Stomach smooth muscle (tissue), 2 donors: ENCODE measurements at regions not wholly inside any gene's neighbourhood (a gene's known extent, or its start where the extent isn't known, plus 50 kb on each side); places are given as distances from the start of the nearest gene placed in this dataset.
"Not testable (repeated sequence)": the region's sequence is repeated elsewhere in the genome, so short reads cannot be mapped to it uniquely, and the experiment has no call there.

Experiments used
- H3K27ac ChIP-seq: one replicate; pipeline ENCODE4 v1.7.0; 2013; ENCODE audit warnings: mild to moderate bottlenecking, low read length, inconsistent platforms
- H3K27me3 ChIP-seq, 2 donors: one replicate each; pipeline ENCODE4 v1.7.0; 2013; ENCODE audit warnings: low read length in 2 of 2; ENCODE audit not compliant: insufficient read depth in 2 of 2, control insufficient read depth in 1 of 2
- H3K36me3 ChIP-seq, 2 donors: one replicate each; pipeline ENCODE4 v1.7.0; 2013; ENCODE audit warnings: low read length in 2 of 2; ENCODE audit not compliant: control insufficient read depth in 2 of 2, insufficient read depth in 2 of 2
- H3K4me1 ChIP-seq: one replicate; pipeline ENCODE4 v1.7.0; 2013; ENCODE audit warnings: low read length; ENCODE audit not compliant: control insufficient read depth, insufficient read depth
- H3K4me3 ChIP-seq, 2 donors: one replicate each; pipeline ENCODE4 v1.7.0; 2013; ENCODE audit warnings: low read length in 2 of 2
- H3K9ac ChIP-seq, 2 donors: one replicate each; pipeline ENCODE4 v1.7.0; 2013; ENCODE audit warnings: low read length in 2 of 2, mild to moderate bottlenecking in 1 of 2
- H3K9me3 ChIP-seq, 2 donors: one replicate each; pipeline ENCODE4 v1.7.0; 2013; ENCODE audit warnings: low read length in 2 of 2; ENCODE audit not compliant: control insufficient read depth in 2 of 2
- donor health status: healthy.
- donor health status: Pancreatic carcinoma.

GRCh38 chr1:188700116-188700515 is 1777.5 kb downstream of the BRINP3 start:
- no peak overlapping the region for H3K27ac ChIP-seq
- H3K36me3 ChIP-seq, result no peaks in the 10 kb centered on the region
- no peaks in the 10 kb centered on the region for H3K27me3 ChIP-seq
- no peak overlapping the region for H3K4me3 ChIP-seq
- H3K9me3 ChIP-seq, result peaks cover 0 to 3% of the 10 kb centered on the region in 2 donors
- H3K9ac ChIP-seq, result no peak overlapping the region
- H3K4me1 ChIP-seq, result no peaks in the 10 kb centered on the region

GRCh38 chr1:188706742-188707141 is 1770.9 kb downstream of the BRINP3 start:
- no peak overlapping the region for H3K27ac ChIP-seq
- H3K27me3 ChIP-seq, result no peaks in the 10 kb centered on the region
- H3K36me3 ChIP-seq, result no peaks in the 10 kb centered on the region
- H3K4me1 ChIP-seq, result no peaks in the 10 kb centered on the region
- no peak overlapping the region for H3K9ac ChIP-seq
- H3K9me3 ChIP-seq, result peaks cover 0 to 3% of the 10 kb centered on the region in 2 donors
- H3K4me3 ChIP-seq, result no peak overlapping the region

GRCh38 chr1:188708795-188709535 is 1768.7 kb downstream of the BRINP3 start:
- no peak overlapping the region for H3K4me3 ChIP-seq
- H3K9me3 ChIP-seq, result no peaks in the 10 kb centered on the region
- no peak overlapping the region for H3K27ac ChIP-seq
- H3K4me1 ChIP-seq, result no peaks in the 10 kb centered on the region
- H3K9ac ChIP-seq, result no peak overlapping the region
- H3K27me3 ChIP-seq, result no peaks in the 10 kb centered on the region
- H3K36me3 ChIP-seq, result no peaks in the 10 kb centered on the region

GRCh38 chr1:188715566-188715965 is 1762.1 kb downstream of the BRINP3 start:
- Histone ChIP-seq H3K27me3 (no peaks in the 10 kb centered on the region), H3K27ac (no peak overlapping the region), H3K9me3 (no peaks in the 10 kb centered on the region), H3K4me1 (no peaks in the 10 kb centered on the region), H3K36me3 (no peaks in the 10 kb centered on the region), H3K9ac (no peak overlapping the region), H3K4me3 (no peak overlapping the region)

GRCh38 chr1:188719735-188720134 is 1757.9 kb downstream of the BRINP3 start:
- H3K4me3 ChIP-seq, result no peak overlapping the region
- no peak overlapping the region for H3K27ac ChIP-seq
- no peaks in the 10 kb centered on the region for H3K9me3 ChIP-seq
- no peaks in the 10 kb centered on the region for H3K4me1 ChIP-seq
- no peaks in the 10 kb centered on the region for H3K27me3 ChIP-seq
- no peaks in the 10 kb centered on the region for H3K36me3 ChIP-seq
- H3K9ac ChIP-seq, result no peak overlapping the region

- Histone ChIP-seq H3K9me3 (no peaks in the 10 kb centered on the region), H3K27ac (no peak overlapping the region), H3K27me3 (no peaks in the 10 kb centered on the region), H3K4me1 (no peaks in the 10 kb centered on the region), H3K9ac (no peak overlapping the region), H3K36me3 (no peaks in the 10 kb centered on the region), H3K4me3 (no peak overlapping the region)
Observed at GRCh38 chr1:188723332-188724020, 1754.2 kb downstream of the BRINP3 start.

GRCh38 chr1:188729039-188729438 is 1748.6 kb downstream of the BRINP3 start:
- no peak overlapping the region for H3K4me3 ChIP-seq
- H3K27me3 ChIP-seq, result no peaks in the 10 kb centered on the region

GRCh38 chr1:188735567-188735966 is 1742.1 kb downstream of the BRINP3 start:
- peaks cover 0 to 4% of the 10 kb centered on the region in 2 donors for H3K9me3 ChIP-seq
- H3K27ac ChIP-seq, result no peak overlapping the region
- H3K36me3 ChIP-seq, result no peaks in the 10 kb centered on the region
- H3K4me1 ChIP-seq, result no peaks in the 10 kb centered on the region
- H3K27me3 ChIP-seq, result no peaks in the 10 kb centered on the region
- no peak overlapping the region for H3K9ac ChIP-seq
- H3K4me3 ChIP-seq, result no peak overlapping the region

More at GRCh38 chr1:188729039-188729438, 1748.6 kb downstream of the BRINP3 start:
- Histone ChIP-seq H3K4me1 (no peaks in the 10 kb centered on the region), H3K27ac (no peak overlapping the region), H3K36me3 (no peaks in the 10 kb centered on the region), H3K9ac (no peak overlapping the region), H3K9me3 (peaks cover 0 to 4% of the 10 kb centered on the region in 2 donors)

- H3K9me3 ChIP-seq, H3K27ac ChIP-seq, H3K4me3 ChIP-seq, H3K4me1 ChIP-seq, H3K27me3 ChIP-seq, H3K9ac ChIP-seq, H3K36me3 ChIP-seq: not testable (repeated sequence)
Observed at GRCh38 chr1:188749275-188749674, 1728.4 kb downstream of the BRINP3 start.

GRCh38 chr1:188752027-188752426 is 1725.6 kb downstream of the BRINP3 start:
- H3K36me3 ChIP-seq, H3K4me3 ChIP-seq, H3K4me1 ChIP-seq, H3K9me3 ChIP-seq, H3K9ac ChIP-seq, H3K27ac ChIP-seq, H3K27me3 ChIP-seq: not testable (repeated sequence)

GRCh38 chr1:188757747-188758146 is 1719.9 kb downstream of the BRINP3 start:
- not testable (repeated sequence) for H3K27ac ChIP-seq, H3K4me3 ChIP-seq, H3K4me1 ChIP-seq, H3K9me3 ChIP-seq, H3K36me3 ChIP-seq, H3K27me3 ChIP-seq, H3K9ac ChIP-seq
